NCI-H446 (cell line): ENCODE measurements at regions not wholly inside any gene's neighbourhood (a gene's known extent, or its start where the extent isn't known, plus 50 kb on each side); places are given as distances from the start of the nearest gene placed in this dataset.
"Not testable (repeated sequence)": the region's sequence is repeated elsewhere in the genome, so short reads cannot be mapped to it uniquely, and the experiment has no call there.

Experiments
- DNase-seq, 2 experiments: peaks; one replicate each; lab custom pipeline; 2025; lab: John Stamatoyannopoulos, UW

DNA sequence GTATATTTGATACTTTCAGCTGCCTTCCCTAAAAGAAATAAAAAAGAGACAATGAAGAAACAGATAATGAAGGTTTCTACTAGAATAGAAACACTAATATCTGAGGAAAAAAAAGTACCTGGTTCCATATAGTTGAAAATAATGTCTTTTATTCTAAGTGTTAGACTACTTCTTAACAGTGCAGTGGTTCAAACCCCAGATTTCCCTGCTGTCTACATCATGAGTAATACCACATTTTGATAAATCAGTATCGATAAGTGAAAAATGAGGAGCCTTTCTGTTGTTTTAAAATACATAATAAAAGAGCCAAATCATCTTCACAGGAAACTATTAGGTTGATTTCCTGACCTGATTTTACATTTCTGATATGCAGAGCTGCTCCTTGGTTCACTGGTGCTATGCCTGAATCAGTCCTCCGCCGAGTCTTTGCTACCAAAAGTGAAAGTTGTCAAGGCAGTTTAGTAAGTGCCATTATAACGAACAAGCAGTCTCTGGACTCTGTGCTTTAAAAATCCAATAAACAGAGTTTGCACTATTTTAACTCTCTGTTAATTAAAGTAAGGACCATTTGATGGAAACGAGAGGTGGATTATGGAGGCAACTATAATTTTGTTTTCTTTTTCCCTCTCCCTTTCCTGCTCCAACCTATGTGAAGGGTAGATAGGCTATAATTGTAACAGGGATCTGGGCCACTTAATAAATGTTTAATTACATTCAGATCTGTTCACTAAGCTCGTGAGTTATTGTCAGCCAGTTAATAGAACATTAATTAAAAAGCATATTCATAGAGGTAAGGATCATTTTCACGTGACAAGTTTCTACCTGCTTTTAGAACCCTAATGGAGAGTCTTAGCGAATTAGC, 724.5 kb upstream of the RAG2 start:
- DNase-seq: no peak

DNA sequence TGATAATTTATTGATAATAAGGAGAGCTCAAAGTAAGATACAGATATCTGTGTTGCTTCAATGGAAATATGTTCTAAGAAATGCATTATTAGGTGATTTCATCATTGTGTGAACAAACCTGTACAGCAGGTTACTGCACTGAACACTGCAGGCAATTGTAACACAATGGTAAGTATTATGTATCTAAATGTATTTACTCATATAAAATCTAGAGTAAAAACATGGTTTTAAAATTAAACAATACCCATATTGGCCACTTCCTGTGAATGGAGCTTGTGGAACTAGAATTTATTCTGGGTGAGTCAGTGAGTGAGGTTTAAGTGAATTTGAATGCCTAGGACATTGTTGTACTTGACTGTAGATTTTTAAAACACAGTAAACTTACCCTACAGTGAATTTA, 722.9 kb upstream of the RAG2 start:
- no peak for DNase-seq

DNA sequence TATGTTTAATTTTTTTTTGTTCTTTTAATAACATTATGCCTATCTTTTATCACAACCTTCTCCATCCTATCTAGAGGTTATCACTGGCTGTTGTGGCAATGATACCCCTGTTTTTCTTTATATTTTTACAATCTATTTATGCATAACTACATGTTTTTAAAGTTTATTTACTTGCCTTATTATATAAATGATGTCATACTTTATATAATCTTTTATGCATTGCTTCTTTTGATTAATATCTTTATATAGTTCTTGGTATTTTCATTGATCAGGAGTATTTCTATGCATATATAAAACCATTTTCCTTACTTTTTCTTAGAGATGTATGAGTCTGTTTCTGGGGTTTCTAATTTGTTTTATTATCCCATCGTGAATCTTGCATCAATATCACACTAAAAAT, 719.8 kb upstream of the RAG2 start:
- no peak for DNase-seq

DNA sequence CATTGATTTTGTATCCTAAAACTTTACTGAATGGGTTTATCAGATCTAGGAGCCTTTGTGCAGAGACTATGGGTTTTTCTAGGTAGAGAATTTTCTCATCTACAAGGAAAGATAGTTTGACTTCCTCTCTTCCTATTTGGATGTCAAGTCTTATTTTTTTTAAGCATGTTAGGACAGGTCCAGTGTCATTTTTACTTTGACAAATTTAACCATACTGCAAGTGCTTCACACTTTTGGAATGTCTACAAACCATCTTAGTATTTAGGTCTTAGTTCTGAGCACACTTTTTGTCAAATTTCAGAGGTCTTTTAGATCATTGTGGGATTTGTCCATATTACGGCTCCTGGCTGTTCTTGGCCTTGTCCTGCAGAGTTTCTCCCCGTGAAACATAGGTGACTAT, 715.2 kb upstream of the RAG2 start:
- DNase-seq: no peak

DNA sequence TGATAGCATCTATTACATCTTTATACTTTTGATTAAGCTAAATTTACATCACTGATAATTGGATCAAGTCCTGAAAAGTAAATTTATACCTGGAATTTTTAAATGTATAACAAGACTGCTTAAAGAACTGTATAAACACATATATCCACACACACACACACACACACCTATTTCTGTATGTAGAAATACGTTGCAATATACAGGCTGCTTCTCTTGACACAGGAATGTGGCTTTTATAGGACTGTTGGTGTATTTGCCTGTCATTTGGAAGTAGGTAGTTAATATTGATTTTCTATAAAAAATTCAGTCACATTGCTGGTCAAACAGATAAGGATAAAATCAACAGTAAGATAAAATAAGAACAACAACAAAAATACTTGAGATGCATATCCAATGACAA, 708.5 kb upstream of the RAG2 start:
- no peak for DNase-seq

DNA sequence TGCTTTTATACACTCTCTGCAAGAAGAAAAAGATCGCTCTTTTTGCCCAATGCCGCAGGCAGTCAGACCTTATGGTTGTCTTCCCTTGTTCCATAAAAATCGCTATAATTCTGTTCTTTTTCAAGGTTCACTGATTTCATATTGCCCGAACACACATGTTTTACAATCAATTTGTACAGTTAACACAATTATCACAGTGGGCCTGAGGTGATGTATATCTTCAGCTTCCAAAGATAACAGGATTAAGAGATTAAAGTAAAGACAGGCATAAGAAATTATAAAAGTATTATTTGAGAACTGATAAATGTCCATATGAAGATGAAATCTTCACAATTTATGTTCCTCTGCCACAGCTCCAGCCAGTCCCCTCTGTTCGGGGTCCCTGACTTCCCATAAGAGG, 703.4 kb upstream of the RAG2 start:
- not testable (repeated sequence) for DNase-seq

DNA sequence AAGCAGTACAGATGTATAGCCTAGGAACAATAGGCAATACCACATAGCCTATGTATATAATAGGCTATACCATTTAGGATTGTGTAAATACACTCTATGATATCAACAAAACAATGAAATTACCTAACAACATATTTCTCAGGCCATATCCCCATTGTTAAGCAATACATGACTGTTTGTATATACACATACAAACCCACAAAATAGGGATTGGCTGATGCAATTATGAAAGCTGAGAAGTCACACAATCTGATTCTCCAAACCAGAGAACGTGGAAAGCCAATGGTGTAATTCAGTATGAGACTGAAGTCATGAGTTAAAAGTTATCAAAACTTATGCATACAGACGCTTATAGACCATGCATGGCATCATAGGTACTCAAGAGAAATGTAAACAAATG, 700.1 kb upstream of the RAG2 start:
- no peak for DNase-seq

DNA sequence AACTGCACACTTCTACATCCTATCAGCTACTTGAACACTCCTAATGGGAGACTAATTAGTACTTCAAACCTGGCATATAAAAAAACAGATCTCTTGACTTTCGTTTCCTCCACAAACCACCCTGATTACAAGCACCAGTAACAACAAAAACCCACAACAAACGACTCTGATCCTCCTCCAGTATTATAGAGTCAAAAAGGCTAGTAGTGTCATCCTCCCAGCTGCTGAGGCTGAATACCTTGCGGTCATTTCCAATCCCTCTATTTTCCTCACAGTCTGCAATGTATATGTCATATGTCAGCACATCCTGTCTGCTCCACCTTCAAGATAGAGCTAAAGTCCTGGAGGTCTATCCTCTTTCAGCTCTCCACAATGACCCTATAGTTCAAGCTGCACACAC, 688.9 kb upstream of the RAG2 start:
- DNase-seq: no peak

DNA sequence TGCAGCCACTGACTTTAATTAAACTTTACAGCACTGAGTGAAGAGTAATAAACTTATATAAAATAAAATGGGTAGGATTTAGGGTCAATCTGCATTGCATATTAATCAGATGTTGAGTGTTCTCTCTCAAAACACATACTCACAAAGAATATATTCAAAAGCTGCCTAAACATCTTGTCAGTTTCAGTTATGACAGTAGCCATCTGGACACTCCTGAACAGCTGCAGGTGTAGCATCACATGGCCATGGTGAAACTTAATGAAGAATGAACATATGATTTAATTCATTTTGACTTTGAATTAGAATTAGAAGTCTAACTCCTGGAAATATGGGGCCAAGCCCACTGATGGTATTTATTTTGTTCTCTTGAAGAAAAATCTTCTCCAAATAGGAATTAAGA, 684.3 kb upstream of the RAG2 start:
- DNase-seq: no peak

DNA sequence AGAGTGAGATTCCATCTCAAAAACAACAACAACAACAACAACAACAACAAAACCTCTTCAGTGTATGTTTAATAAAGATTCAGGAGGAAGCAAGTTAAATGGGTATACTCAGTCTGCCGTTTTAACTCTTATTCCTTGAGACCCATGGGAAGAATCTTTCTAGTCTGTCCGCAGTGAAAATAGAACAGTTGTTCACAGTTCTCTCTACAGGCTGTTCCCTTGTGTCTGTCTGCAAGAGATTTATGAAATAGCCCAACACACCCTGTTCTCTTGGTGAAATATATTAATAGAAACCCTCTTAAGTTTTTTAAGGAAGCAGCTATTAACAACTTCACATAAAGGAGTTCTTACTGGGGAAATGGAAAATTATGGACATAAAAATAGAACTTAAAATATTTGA, 682.2 kb upstream of the RAG2 start:
- no peak for DNase-seq

DNA sequence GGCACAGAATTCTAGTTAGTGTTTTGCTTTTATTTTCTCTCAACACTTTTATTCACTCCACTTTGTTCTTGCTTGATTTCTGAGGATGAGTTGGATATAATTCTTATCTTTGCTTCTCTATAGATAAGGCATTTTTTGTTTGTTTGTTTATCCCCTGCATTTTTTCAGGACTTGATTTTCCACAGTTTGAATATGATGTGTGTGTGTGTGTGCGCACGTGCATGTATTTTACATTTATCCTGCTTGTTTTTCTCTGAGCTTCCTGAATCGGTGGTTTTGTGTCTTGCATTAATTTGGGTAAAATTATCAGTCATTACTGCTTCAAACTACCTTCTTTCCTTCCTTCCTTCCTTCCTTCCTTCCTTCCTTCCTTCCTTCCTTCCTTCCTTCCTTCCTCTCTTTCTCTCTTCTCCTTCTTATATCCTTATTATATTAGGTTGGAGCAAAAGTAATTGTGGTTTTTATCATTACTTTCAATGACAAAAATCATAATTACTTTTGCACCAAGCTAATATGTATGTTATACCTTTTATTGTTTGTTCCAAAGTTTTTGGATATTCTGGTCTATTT, 679.9 kb upstream of the RAG2 start:
- DNase-seq: no peak

DNA sequence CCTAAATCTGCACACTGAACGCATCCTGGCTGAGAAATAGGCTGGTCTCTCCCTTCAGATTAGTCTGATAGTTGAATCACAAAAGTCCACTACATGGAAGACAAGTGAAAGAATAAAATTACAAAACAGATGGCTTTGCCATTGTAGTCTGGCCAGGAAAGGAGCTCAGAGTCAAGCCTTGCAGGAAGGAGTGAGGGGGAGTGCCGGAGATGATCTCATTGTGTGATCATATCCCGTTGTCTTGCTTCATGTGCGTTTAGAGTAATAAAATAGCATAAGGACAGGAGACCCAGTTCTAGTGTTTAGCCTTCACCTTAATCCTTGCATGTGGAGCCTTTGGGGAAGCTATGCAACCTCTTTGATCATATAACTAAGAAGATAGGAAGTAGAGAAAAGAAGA, 666.7 kb upstream of the RAG2 start:
- DNase-seq: no peak

DNA sequence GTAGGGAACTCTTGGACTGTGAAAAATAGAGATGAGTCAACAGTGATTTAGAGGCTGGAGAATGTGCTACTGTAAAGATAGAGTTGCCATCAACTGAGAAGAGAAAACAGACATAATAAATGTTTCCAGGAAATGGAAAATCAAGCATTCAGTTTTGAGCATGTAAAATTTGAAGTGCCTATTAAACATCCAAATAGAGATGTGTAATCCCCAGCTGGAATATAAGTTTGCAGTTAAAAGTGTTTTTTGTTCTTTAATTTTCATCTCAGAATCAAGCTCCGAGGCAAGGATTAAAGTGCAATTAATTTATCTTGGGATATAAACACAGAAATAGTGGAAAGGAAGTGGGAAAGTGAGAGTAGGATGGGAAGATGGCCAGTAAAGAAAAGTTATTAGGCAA, 666.0 kb upstream of the RAG2 start:
- no peak for DNase-seq

DNA sequence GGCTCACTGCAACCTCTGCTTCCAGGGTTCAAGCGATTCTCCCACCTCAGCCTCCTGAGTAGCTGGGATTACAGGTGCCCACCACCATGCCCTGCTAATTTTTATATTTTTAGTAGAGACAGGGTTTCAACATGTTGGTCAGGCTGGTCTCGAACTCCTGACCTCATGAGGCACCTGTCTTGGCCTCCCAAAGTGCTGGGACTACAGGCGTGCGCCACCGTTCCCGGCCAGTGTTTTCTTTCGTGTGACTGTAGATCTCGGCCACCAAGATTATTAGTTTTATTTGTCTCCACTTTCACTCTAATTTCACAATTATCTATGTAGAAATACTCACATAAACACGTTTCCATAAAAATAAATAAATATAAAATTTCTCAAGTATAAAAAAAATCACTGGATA, 665.4 kb upstream of the RAG2 start:
- DNase-seq: not testable (repeated sequence)

DNA sequence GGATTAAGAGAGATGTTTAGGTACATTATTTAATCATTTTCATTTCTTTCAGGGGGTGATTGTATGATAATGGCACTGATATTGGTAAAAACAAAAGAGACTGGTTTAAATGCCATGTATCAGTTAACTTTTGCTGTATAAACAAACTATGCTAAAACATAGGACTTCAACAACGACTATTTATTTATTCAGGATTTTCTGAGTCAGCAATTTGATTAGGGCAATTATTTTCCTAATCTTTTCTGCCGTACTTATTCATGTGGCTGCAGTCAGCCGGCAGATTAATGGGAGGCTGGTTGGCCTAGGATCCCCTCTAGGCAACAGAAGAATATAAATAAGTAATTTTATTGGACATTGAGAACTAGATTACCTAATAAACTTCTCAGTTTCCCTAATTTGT, 661.7 kb upstream of the RAG2 start:
- no peak for DNase-seq

DNA sequence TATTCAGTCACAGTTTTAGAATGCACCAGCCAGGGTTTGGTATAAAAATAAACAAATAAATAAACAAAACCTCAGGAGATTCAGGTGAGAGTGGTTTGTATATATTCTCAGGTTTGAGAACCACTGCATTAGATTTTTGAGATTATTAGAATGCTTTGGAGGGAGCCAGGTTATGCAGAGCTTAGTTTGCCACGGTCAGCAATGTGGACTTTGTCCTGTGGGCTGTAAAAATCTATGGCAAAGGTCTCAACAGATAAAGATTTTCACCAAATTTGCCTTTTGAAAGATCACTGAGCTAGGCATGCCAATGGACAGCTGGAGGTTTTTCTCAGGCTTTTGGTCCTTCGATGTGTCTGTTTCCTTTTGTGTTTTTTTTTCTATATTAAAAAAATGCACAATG, 650.1 kb upstream of the RAG2 start:
- no peak for DNase-seq

DNA sequence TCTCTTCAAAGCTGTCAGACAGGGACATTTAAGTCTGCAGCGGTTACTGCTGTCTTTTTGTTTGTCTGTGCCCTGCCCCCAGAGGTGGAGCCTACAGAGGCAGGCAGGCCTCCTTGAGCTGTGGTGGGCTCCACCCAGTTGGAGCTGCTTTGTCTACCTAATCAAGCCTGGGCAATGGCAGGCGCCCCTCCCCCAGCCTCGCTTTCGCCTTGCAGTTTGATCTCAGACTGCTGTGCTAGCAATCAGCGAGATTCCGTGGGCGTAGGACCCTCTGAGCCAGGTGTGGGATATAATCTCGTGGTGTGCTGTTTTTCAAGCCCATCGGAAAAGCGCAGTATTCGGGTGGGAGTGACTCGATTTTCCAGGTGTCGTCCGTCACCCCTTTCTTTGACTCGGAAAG, 648.1 kb upstream of the RAG2 start:
- DNase-seq: not testable (repeated sequence)

DNA sequence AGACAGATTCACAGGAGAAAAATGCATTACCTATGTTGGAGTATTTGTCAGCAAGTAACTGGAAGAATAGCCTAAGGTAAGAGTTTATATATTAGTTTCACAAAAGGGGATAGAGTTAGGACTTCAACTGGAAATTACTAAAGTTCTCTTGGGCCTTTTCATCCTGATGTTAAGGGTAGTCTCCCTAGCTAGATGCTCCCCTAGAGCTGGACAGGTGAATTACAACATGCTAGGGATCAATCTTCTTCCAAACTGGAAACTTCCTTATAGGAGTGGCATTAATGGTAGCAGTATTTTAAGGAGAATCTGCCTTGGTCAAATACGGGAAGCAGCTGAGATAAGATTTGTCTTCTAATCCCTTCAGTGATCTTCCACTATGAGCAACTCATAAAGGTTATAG, 632.8 kb upstream of the RAG2 start:
- no peak for DNase-seq

DNA sequence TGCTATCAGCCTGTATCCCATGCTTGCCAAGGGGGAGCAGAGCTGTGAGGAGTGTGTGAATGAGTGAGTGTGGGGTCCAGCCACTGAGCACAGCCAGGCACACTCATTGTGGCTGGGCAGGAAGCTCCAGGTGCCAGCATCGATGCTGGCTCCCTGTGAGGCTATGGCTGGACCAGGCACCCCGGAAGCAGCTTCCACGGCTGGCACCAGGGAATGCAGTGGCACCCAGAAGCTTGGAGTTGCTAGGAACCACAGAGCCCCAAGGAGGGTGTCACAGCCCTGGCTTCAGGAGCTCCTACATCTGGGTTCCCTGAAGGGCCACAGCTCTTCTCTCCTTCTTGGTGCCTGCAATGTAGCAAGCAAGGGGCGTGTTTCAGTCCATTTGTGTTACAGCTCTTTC, 625.9 kb upstream of the RAG2 start:
- DNase-seq: no peak

DNA sequence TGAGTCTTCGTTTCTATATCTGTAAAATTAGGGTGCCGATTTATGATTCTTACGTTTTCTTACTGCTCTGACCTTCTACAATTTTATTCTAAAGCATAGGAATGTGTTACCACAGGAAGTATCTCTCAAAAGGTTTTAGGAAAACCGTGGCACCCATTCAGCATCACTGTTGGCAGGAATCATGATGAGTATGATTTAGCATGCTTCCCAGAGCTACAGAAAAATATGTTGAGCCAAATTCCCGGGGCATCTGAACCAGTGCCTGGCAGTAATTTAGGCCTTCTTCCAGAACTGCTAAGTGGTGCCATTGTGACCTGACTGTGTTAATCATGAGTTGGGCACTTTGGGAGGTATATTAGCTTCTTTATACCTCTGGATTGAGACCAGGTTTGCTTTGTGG, 605.0 kb upstream of the RAG2 start:
- DNase-seq: no peak

DNA sequence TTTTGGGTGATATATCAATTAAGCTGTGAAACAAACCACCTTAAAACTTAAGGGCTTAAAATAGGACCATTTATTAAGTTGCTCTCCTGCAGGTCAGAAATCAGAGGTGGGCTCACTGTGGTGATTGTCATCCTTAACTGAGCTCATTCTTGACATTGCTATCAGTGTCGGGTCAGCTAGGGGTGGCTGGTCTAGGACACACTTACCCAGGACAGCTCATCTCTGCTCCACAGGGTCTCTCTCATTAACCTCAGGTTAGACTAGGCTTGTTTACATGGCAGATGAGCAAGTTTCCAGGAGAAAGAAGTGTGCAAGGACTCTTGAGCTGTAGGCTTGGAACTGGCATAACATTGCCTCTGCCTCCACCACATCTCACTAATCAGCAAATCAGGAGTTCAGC, 601.0 kb upstream of the RAG2 start:
- no peak for DNase-seq

DNA sequence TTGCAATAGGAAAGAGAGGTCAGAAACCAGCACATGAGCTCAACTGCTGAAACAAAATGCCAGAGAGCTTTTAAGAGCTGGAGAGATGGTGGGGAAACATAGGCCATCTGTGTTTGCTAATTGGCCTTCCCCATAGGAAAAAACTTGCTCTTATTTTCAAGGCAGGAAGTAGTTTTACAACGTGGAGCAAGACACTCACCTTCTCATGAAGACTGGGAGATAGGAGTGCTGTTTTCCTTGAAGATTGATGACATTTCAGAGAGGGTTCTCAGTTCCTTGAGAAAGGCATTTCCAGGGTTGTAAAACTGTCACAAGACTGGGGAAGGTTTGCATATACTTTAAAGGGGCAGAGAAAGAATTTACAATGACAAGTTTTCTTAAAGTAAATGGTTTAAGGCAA, 586.3 kb upstream of the RAG2 start:
- DNase-seq: no peak

DNA sequence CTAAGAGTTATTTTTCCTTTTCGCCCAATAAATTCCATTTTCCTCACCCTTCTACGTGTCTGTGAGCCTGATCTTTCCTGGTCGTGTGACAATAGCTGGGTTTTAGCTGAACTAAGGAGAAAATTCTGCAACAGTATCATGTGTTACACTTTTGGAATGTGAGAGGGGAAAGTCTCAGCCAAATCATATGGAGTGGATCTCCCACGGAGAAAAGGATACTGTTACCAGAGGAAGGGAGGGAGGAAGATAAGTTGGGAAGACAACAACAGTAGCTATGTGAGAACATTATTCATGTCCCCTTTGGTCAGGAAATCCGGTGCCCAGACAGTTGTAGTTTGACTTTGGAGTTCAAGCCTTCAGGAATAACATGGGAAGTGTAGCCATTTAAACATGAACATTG, 584.0 kb upstream of the RAG2 start:
- DNase-seq: no peak

DNA sequence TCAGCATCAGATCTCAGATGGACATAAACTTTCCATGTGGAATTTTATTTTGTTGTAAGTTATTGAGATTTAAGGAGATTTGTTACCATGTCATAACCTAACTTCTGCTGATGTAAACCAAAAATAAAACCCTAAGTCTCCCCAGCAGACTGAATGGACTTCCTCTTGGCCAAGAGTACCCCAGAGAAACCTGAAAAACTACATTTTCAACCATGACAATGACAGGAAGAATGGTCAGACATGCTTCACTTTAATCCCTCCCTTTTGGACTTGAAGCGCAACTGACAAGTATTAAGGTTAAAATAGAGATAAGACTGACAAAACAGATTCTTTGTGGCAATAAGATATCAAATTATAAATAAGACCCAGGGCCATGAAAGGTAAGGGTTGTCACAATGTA, 579.7 kb upstream of the RAG2 start:
- DNase-seq: no peak
